Small intestine (tissue), 7 donors: ENCODE measurements at regions not wholly inside any gene's neighbourhood (a gene's known extent, or its start where the extent isn't known, plus 50 kb on each side); places are given as distances from the start of the nearest gene placed in this dataset.
"Not testable (repeated sequence)": the region's sequence is repeated elsewhere in the genome, so short reads cannot be mapped to it uniquely, and the experiment has no call there.

Source experiments
- DNase-seq, 2 donors: peaks; one replicate each; pipeline versions ENCODE4 v3.0.0 to v3.0.0-alpha.2; 2013
- FAIRE-seq: peaks from 2 replicates; lab custom pipeline; 2012; peaks lifted over from hg19 to GRCh38; lab: Jason Lieb, UNC
- H3K27ac ChIP-seq, 3 donors: one replicate each; pipeline ENCODE4 v1.5.1; 2013; ENCODE audit warnings: low read length in 2 of 3, mild to moderate bottlenecking in 2 of 3, control low read depth in 1 of 3, inconsistent platforms in 1 of 3, low read depth in 1 of 3, moderate library complexity in 1 of 3
- H3K27me3 ChIP-seq, 3 donors: one replicate each; pipeline ENCODE4 v1.6.1; 2013; ENCODE audit warnings: low read length in 3 of 3, inconsistent platforms in 1 of 3; ENCODE audit not compliant: control insufficient read depth in 3 of 3, insufficient read depth in 3 of 3
- H3K36me3 ChIP-seq, 3 donors: one replicate each; pipeline ENCODE4 v1.6.1; 2013; ENCODE audit warnings: low read length in 3 of 3, inconsistent platforms in 1 of 3, low read depth in 1 of 3, mild to moderate bottlenecking in 1 of 3, moderate library complexity in 1 of 3; ENCODE audit not compliant: control insufficient read depth in 3 of 3, insufficient read depth in 2 of 3
- H3K4me1 ChIP-seq, 3 donors: one replicate each; pipeline ENCODE4 v1.6.1; 2013; ENCODE audit warnings: low read length in 2 of 3, inconsistent platforms in 1 of 3, low read depth in 1 of 3, mild to moderate bottlenecking in 1 of 3, moderate library complexity in 1 of 3; ENCODE audit not compliant: control insufficient read depth in 3 of 3, insufficient read depth in 2 of 3
- H3K4me3 ChIP-seq, 3 donors: one replicate each; pipeline ENCODE4 v1.5.1; 2013; ENCODE audit warnings: low read length in 3 of 3, control low read depth in 1 of 3, inconsistent platforms in 1 of 3, low read depth in 1 of 3, mild to moderate bottlenecking in 1 of 3, moderate library complexity in 1 of 3
- H3K9me3 ChIP-seq, 2 donors: one replicate each; pipeline ENCODE4 v1.6.1; 2013; ENCODE audit warnings: low read depth in 1 of 2, low read length in 1 of 2; ENCODE audit not compliant: control insufficient read depth in 2 of 2, insufficient read depth in 1 of 2
- WGBS, 3 donors: extraction: QIAGEN DNeasy Blood & Tissue Kit; methylation state at CpG; one replicate each; pipeline ENCODE4 v1.1.7; 2013; 5-methylcytosine and 5-hydroxymethylcytosine counted together
- donor health status: healthy with polysubstance abuse.
- donor health status: control.
- donor health status: control.
- donor health status: Bipolar disorder and iron deficiency.
- donor health status: healthy.

GRCh38 chr11:39345834-39346442 lies 2113.5 kb downstream of the LRRC4C start:
- FAIRE-seq = no peak

GRCh38 chr11:39341461-39341860 lies 2118.0 kb downstream of the LRRC4C start:
- no peaks in the 10 kb centered on the region for H3K4me1 ChIP-seq
- H3K36me3 ChIP-seq = no peaks in the 10 kb centered on the region
- DNase-seq = no peak
- H3K4me3 ChIP-seq = no peak overlapping the region
- H3K27me3 ChIP-seq = no peaks in the 10 kb centered on the region
- no peak for FAIRE-seq
- no peak overlapping the region for H3K27ac ChIP-seq
- peaks cover 2 to 16% of the 10 kb centered on the region in 2 donors for H3K9me3 ChIP-seq
- WGBS, 3 donors = 86 to 93% (median 93%) methylated on average over 4 of the region's 4 CpGs

More at GRCh38 chr11:39345834-39346442, 2113.5 kb downstream of the LRRC4C start:
- 56 to 65% (median 62%) methylated on average over 5 of the region's 5 CpGs for WGBS, 3 donors
- Histone ChIP-seq H3K27me3 (no peaks in the 10 kb centered on the region), H3K9me3 (peaks cover 0 to 2% of the 10 kb centered on the region in 2 donors), H3K36me3 (no peaks in the 10 kb centered on the region), H3K27ac (no peak overlapping the region), H3K4me3 (no peak overlapping the region), H3K4me1 (no peaks in the 10 kb centered on the region)
- no peak for DNase-seq

DNA sequence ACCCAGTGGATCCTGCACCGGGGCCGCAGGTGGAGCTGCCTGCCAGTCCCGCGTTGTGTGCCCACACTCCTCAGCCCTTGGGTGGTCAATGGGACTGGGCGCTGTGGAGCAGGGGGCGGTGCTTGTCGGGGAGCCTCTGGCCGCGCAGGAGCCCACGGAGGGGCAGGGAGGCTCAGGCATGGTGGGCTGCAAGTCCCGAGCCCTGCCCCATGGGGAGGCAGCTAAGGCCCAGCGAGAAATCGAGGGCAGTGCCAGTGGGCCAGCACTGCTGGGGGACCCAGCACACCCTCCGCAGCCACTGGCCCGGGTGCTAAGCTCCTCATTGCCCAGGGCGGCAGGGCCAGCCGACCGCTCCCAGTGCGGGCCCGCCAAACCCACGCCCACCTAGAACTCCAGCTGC lies 2126.4 kb downstream of the LRRC4C start:
- H3K27ac ChIP-seq, H3K9me3 ChIP-seq, H3K27me3 ChIP-seq, DNase-seq, H3K4me1 ChIP-seq, H3K4me3 ChIP-seq, FAIRE-seq, H3K36me3 ChIP-seq: not testable (repeated sequence)
- 70 to 81% (median 77%) methylated on average over 17 to 21 of the region's 21 CpGs for WGBS, 3 donors

DNA sequence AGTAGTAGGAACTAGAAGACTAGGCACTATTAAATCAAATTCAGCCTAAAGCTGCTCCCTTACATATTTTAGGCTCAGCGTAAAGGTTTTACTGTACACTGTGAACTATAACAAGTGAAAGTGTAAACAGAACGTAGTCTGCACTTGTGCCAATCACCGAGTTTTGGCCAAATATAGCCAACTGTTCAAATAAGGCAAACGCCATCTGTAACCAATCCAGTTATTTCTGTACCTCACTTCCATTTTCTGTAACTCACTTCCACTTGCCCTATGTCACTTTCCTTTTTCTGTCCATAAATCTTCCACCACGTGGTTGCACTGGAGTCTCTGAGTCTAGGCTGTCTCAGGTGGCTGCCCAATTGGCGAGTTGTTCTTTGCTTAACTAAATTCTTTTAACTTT lies 2132.2 kb downstream of the LRRC4C start:
- no peak for DNase-seq
- FAIRE-seq = no peak

GRCh38 chr11:39311888-39312287 lies 2147.6 kb downstream of the LRRC4C start:
- FAIRE-seq, H3K27ac ChIP-seq, H3K4me3 ChIP-seq, DNase-seq, H3K9me3 ChIP-seq, H3K36me3 ChIP-seq, H3K4me1 ChIP-seq, H3K27me3 ChIP-seq: not testable (repeated sequence)
- 93 to 98% (median 96%) methylated on average over 10 to 20 of the region's 21 CpGs for WGBS, 3 donors

More for the DNA sequence above, 2132.2 kb downstream of the LRRC4C start:
- no peak overlapping the region for H3K27ac ChIP-seq
- 52 to 61% (median 57%) methylated on average over 6 of the region's 6 CpGs for WGBS, 3 donors
- H3K27me3 ChIP-seq = no peaks in the 10 kb centered on the region
- no peaks in the 10 kb centered on the region for H3K9me3 ChIP-seq
- no peaks in the 10 kb centered on the region for H3K4me1 ChIP-seq
- no peaks in the 10 kb centered on the region for H3K36me3 ChIP-seq
- H3K4me3 ChIP-seq = no peak overlapping the region

- 40 to 59% (median 42%) methylated on average over 1 of the region's 1 CpG for WGBS, 3 donors
- H3K36me3 ChIP-seq = no peaks in the 10 kb centered on the region
- no peaks in the 10 kb centered on the region for H3K9me3 ChIP-seq
- no peak for DNase-seq
- H3K4me1 ChIP-seq = no peaks in the 10 kb centered on the region
- H3K27me3 ChIP-seq = no peaks in the 10 kb centered on the region
- FAIRE-seq = no peak
- no peak overlapping the region for H3K27ac ChIP-seq
- no peak overlapping the region for H3K4me3 ChIP-seq
Measured at GRCh38 chr11:39304586-39304985, 2154.9 kb downstream of the LRRC4C start.

DNA sequence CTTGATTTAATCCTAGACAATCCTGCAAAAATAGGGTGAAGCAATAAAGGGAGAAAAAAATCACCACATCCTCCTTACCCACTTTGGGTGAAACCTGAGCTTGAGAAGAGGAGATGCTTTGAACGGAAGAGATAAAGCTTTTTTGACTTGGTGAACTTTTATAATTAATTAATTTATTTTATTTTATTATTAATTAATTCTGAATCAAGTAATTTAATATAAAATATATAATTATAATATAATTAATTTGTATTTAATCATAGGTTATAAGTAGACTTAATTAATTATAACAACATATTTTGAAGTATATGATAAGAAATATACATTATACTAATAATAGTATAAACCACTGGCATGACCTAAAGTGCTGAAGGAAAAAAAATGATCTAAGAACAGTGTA lies 2164.8 kb downstream of the LRRC4C start:
- Histone ChIP-seq H3K27ac (no peak overlapping the region), H3K36me3 (no peaks in the 10 kb centered on the region), H3K27me3 (no peaks in the 10 kb centered on the region), H3K9me3 (peaks cover 0 to 2% of the 10 kb centered on the region in 2 donors), H3K4me3 (no peak overlapping the region), H3K4me1 (no peaks in the 10 kb centered on the region)
- FAIRE-seq (peak; percentile 61), DNase-seq (no peak)
- WGBS, 3 donors = 85 to 97% (median 87%) methylated on average over 1 of the region's 1 CpG

GRCh38 chr11:39288011-39288410 lies 2171.4 kb downstream of the LRRC4C start:
- no peak for FAIRE-seq
- 61 to 69% (median 65%) methylated on average over 4 of the region's 4 CpGs for WGBS, 3 donors
- Histone ChIP-seq H3K27ac (no peak overlapping the region), H3K27me3 (no peaks in the 10 kb centered on the region), H3K4me3 (no peak overlapping the region), H3K36me3 (no peaks in the 10 kb centered on the region), H3K4me1 (no peaks in the 10 kb centered on the region), H3K9me3 (peaks cover 0 to 13% of the 10 kb centered on the region in 2 donors)
- DNase-seq = no peak

DNA sequence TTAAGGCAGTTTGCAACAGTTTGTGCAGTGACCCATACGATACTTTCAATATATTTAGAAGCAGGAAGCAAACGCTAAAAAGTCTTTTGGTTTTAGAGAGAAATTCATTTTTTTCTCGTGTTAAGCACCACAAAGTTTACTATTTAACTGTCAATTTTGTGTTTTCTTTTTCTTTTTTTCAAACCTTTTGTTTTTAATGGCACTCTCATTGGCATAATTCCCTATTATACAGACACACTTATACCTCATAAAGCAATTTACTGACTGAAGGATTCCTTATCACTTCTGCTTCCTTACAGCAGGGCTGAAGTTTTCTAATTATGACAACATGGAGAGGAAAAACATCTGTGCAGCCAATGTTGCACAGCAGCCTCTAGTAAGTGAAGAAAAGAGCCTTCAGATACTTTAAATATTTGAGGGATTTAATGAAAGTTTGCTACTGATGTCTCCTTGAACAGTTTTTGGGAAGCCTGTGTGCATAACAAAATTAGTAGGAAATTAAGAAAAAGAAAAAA lies 2191.2 kb downstream of the LRRC4C start:
- H3K27me3 ChIP-seq = no peaks in the 10 kb centered on the region
- no peaks in the 10 kb centered on the region for H3K36me3 ChIP-seq
- no peak overlapping the region for H3K4me3 ChIP-seq
- H3K27ac ChIP-seq = no peak overlapping the region
- no peaks in the 10 kb centered on the region for H3K4me1 ChIP-seq
- DNase-seq (no peak), FAIRE-seq (no peak)
- WGBS, 3 donors = 45 to 61% (median 47%) methylated on average over 3 of the region's 3 CpGs
- no peaks in the 10 kb centered on the region for H3K9me3 ChIP-seq
